WI38 (cell line): ENCODE measurements at regions not wholly inside any gene's neighbourhood (a gene's known extent, or its start where the extent isn't known, plus 50 kb on each side); places are given as distances from the start of the nearest gene placed in this dataset.

Experiments
- H3K4me3 ChIP-seq: 2 replicates; pipeline ENCODE4 v1.5.1; 2011; ENCODE audit warnings: low read depth, mild to moderate bottlenecking, control low read depth, low read length
- CTCF ChIP-seq: IDR thresholded peaks from 2 replicates; pipeline ENCODE4 v1.5.1; 2012; ENCODE audit warnings: low read depth, mild to moderate bottlenecking, control low read depth, low read length

GRCh38 chr10:129140921-129141885 lies 325.8 kb upstream of the MGMT start:
- TF ChIP-seq CTCF, result no peak
- no peak overlapping the region for H3K4me3 ChIP-seq

GRCh38 chr10:129151281-129151680 lies 315.8 kb upstream of the MGMT start:
- no peak for TF ChIP-seq CTCF
- H3K4me3 ChIP-seq, result no peak overlapping the region

GRCh38 chr10:129156406-129156805 lies 310.6 kb upstream of the MGMT start:
- no peak for TF ChIP-seq CTCF
- no peak overlapping the region for H3K4me3 ChIP-seq

GRCh38 chr10:129157185-129157584 lies 309.9 kb upstream of the MGMT start:
- TF ChIP-seq CTCF, result no peak

GRCh38 chr10:129161150-129161549 lies 305.9 kb upstream of the MGMT start:
- no peak for TF ChIP-seq CTCF
- no peak overlapping the region for H3K4me3 ChIP-seq

More at GRCh38 chr10:129157185-129157584, 309.9 kb upstream of the MGMT start:
- no peak overlapping the region for H3K4me3 ChIP-seq

GRCh38 chr10:129163531-129163930 lies 303.5 kb upstream of the MGMT start:
- H3K4me3 ChIP-seq, result no peak overlapping the region
- TF ChIP-seq CTCF, result no peak

- no peak for TF ChIP-seq CTCF
- H3K4me3 ChIP-seq, result no peak overlapping the region
Measured at GRCh38 chr10:129165076-129165720, 301.8 kb upstream of the MGMT start.
